ENCODE measurements at regions not wholly inside any gene's neighbourhood (a gene's known extent, or its start where the extent isn't known, plus 50 kb on each side); places are given as distances from the start of the nearest gene placed in this dataset.

- no peak for TF ChIP-seq CTCF (IDR thresholded peaks at IDR 0.05)
- TF ChIP-seq EP300 (IDR thresholded peaks at IDR 0.05) = no peak
- TF ChIP-seq POLR2A (IDR thresholded peaks at IDR 0.05) = no peak
- H3K9me3 ChIP-seq = no peaks in the 10 kb centered on the region
- no peaks in the 10 kb centered on the region for H3K4me1 ChIP-seq (ENCODE audit: insufficient read depth)
- no peak overlapping the region for H3K4me3 ChIP-seq
- no peaks in the 10 kb centered on the region for H3K27me3 ChIP-seq
- no peak for DNase-seq
- no peak overlapping the region for H3K27ac ChIP-seq
- WGBS, 3 donors = 93 to 96% (median 96%) methylated on average over 7 of the region's 7 CpGs
- intact Hi-C loops (cut with DNase I) = no loop called here
- no peaks in the 10 kb centered on the region for H3K36me3 ChIP-seq
Observed at GRCh38 chr17:77001487-77001886, 133.3 kb downstream of the MGAT5B start.

GRCh38 chr17:77002103-77003045, 134.2 kb downstream of the MGAT5B start:
- Histone ChIP-seq H3K36me3 (no peaks in the 10 kb centered on the region), H3K27ac (no peak overlapping the region), H3K9me3 (no peaks in the 10 kb centered on the region), H3K27me3 (no peaks in the 10 kb centered on the region), H3K4me3 (no peak overlapping the region), H3K4me1 (ENCODE audit: insufficient read depth) (no peaks in the 10 kb centered on the region)
- no peak for DNase-seq
- intact Hi-C loops (cut with DNase I) = no loop called here
- 63 to 71% (median 65%) methylated on average over 23 of the region's 23 CpGs for WGBS, 3 donors
- TF ChIP-seq POLR2A (IDR thresholded peaks at IDR 0.05) (no peak), CTCF (IDR thresholded peaks at IDR 0.05) (no peak), EP300 (IDR thresholded peaks at IDR 0.05) (no peak)

GRCh38 chr17:77003699-77004098, 135.5 kb downstream of the MGAT5B start:
- intact Hi-C loops (cut with DNase I) = no loop called here
- WGBS, 3 donors = 93 to 98% (median 96%) methylated on average over 2 of the region's 2 CpGs
- no peak overlapping the region for H3K27ac ChIP-seq
- no peaks in the 10 kb centered on the region for H3K9me3 ChIP-seq
- TF ChIP-seq EP300 (IDR thresholded peaks at IDR 0.05) (no peak), POLR2A (IDR thresholded peaks at IDR 0.05) (no peak), CTCF (IDR thresholded peaks at IDR 0.05) (no peak)
- no peak for DNase-seq
- no peaks in the 10 kb centered on the region for H3K27me3 ChIP-seq
- no peaks in the 10 kb centered on the region for H3K4me1 ChIP-seq (ENCODE audit: insufficient read depth)
- H3K36me3 ChIP-seq = no peaks in the 10 kb centered on the region
- H3K4me3 ChIP-seq = no peak overlapping the region

- intact Hi-C loops (cut with DNase I) = no loop called here
- H3K36me3 ChIP-seq = no peaks in the 10 kb centered on the region
Observed at GRCh38 chr17:77006971-77007649, 133.7 kb upstream of the SEC14L1 start.

More at GRCh38 chr17:77006971-77007649, 133.7 kb upstream of the SEC14L1 start:
- TF ChIP-seq EP300 (IDR thresholded peaks at IDR 0.05) (no peak), CTCF (IDR thresholded peaks at IDR 0.05) (no peak), POLR2A (IDR thresholded peaks at IDR 0.05) (no peak)
- no peaks in the 10 kb centered on the region for H3K27me3 ChIP-seq
- WGBS, 3 donors = 40 to 59% (median 45%) methylated on average over 20 of the region's 20 CpGs
- H3K4me1 ChIP-seq (ENCODE audit: insufficient read depth) = no peaks in the 10 kb centered on the region
- no peak overlapping the region for H3K4me3 ChIP-seq
- no peak overlapping the region for H3K27ac ChIP-seq
- no peaks in the 10 kb centered on the region for H3K9me3 ChIP-seq
- DNase-seq = no peak

Measured in ovary (tissue), 7 donors.